ENCODE measurements at regions not wholly inside any gene's neighbourhood (a gene's known extent, or its start where the extent isn't known, plus 50 kb on each side); places are given as distances from the start of the nearest gene placed in this dataset.

DNA sequence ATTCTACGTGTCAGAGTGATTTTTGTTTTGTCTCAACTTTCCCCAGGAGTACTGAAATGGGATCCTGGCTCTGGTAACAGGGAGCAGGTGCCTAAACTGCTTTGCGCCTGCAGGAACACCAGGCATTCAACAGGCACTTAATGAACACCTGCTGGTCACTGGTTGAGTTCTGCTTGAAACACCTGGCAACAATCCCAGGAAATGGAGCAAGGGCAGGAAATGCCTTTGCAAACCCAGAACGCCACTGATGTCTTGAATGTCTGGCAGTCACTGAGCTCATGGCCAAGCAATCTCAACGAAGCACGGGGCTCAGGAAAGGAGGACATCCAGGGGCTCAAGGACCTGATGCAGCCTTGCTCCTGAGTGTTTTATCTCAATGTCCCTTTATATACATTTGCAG is 360.0 kb upstream of the RAB6C start:
- TF ChIP-seq POLR2A (IDR thresholded peaks at IDR 0.05): no peak
- TF ChIP-seq, protein P1, sequence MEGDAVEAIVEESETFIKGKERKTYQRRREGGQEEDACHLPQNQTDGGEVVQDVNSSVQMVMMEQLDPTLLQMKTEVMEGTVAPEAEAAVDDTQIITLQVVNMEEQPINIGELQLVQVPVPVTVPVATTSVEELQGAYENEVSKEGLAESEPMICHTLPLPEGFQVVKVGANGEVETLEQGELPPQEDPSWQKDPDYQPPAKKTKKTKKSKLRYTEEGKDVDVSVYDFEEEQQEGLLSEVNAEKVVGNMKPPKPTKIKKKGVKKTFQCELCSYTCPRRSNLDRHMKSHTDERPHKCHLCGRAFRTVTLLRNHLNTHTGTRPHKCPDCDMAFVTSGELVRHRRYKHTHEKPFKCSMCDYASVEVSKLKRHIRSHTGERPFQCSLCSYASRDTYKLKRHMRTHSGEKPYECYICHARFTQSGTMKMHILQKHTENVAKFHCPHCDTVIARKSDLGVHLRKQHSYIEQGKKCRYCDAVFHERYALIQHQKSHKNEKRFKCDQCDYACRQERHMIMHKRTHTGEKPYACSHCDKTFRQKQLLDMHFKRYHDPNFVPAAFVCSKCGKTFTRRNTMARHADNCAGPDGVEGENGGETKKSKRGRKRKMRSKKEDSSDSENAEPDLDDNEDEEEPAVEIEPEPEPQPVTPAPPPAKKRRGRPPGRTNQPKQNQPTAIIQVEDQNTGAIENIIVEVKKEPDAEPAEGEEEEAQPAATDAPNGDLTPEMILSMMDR (IDR thresholded peaks at IDR 0.05 in 4 of 5, conservative IDR thresholded peaks at IDR 0.05 in 1 of 5): no peak
